CD4-positive, alpha-beta memory T cell (primary cell): ENCODE measurements at regions not wholly inside any gene's neighbourhood (a gene's known extent, or its start where the extent isn't known, plus 50 kb on each side); places are given as distances from the start of the nearest gene placed in this dataset.
"Not testable (repeated sequence)": the region's sequence is repeated elsewhere in the genome, so short reads cannot be mapped to it uniquely, and the experiment has no call there.

ENCODE experiments used
- CTCF ChIA-PET: fragments of 350-600 bp; sonication (Branson Sonifier 250); formaldehyde crosslinking; loops from one replicate; lab custom pipeline; 2021; ENCODE audit warnings: inconsistent platforms; ENCODE audit not compliant: partially characterized antibody; lab: Charles Lee
- POLR2A ChIA-PET: fragments of 350-600 bp; sonication (Branson Sonifier 250); formaldehyde crosslinking; loops from one replicate; lab custom pipeline; 2021; ENCODE audit not compliant: partially characterized antibody; lab: Charles Lee
- DNase-seq, 5 donors: peaks; one replicate each; pipeline versions ENCODE4 v3.0.0 to v3.0.0-alpha.2; 2020 to 2022; ENCODE audit warnings: mixed read lengths in 1 of 5
- H3K27ac ChIP-seq: one replicate; pipeline ENCODE4 v1.7.0; 2013; ENCODE audit warnings: low read depth, low read length
- H3K27me3 ChIP-seq: 2 replicates; pipeline ENCODE4 v1.7.0; 2013; ENCODE audit warnings: mild to moderate bottlenecking, low read length, moderate library complexity; ENCODE audit not compliant: insufficient read depth
- H3K36me3 ChIP-seq: 2 replicates; pipeline ENCODE4 v1.7.0; 2013; ENCODE audit warnings: mild to moderate bottlenecking, low read length, moderate library complexity; ENCODE audit not compliant: insufficient read depth
- H3K4me1 ChIP-seq: 2 replicates; pipeline ENCODE4 v1.7.0; 2013; ENCODE audit warnings: mild to moderate bottlenecking, low read length, moderate library complexity; ENCODE audit not compliant: insufficient read depth
- H3K4me3 ChIP-seq, 2 donors: one replicate each; pipeline ENCODE4 v1.7.0; 2013; ENCODE audit warnings: low read length in 2 of 2, mild to moderate bottlenecking in 1 of 2
- H3K9me3 ChIP-seq, 2 donors: one replicate each; pipeline ENCODE4 v1.7.0; 2013; ENCODE audit warnings: low read length in 2 of 2, control low read depth in 1 of 2; ENCODE audit not compliant: control insufficient read depth in 1 of 2
- H3K27ac Mint-ChIP-seq, 7 donors: one replicate each; pipeline ENCODE4 v1.8.0; 2020 to 2021; ENCODE audit warnings: mixed read lengths in 7 of 7, mild to moderate bottlenecking in 6 of 7, inconsistent platforms in 3 of 7, moderate library complexity in 3 of 7
- H3K27me3 Mint-ChIP-seq, 2 donors: one replicate each; pipeline ENCODE4 v1.8.0; 2020 to 2021; ENCODE audit warnings: mixed read lengths in 2 of 2
- H3K36me3 Mint-ChIP-seq, 2 donors: one replicate each; pipeline ENCODE4 v1.8.0; 2020 to 2021; ENCODE audit warnings: mixed read lengths in 2 of 2, inconsistent platforms in 1 of 2, mild to moderate bottlenecking in 1 of 2
- H3K4me1 Mint-ChIP-seq, 4 donors: one replicate each; pipeline ENCODE4 v1.8.0; 2020 to 2021; ENCODE audit warnings: mixed read lengths in 4 of 4, mild to moderate bottlenecking in 1 of 4
- H3K4me3 Mint-ChIP-seq, 8 donors: one replicate each; pipeline ENCODE4 v1.8.0; 2020 to 2021; ENCODE audit warnings: mixed read lengths in 8 of 8, mild to moderate bottlenecking in 7 of 8, moderate library complexity in 6 of 8, inconsistent platforms in 3 of 8
- H3K9me3 Mint-ChIP-seq, 8 donors: one replicate each; pipeline ENCODE4 v1.8.0; 2020 to 2021; ENCODE audit warnings: mixed read lengths in 8 of 8, mild to moderate bottlenecking in 5 of 8, inconsistent platforms in 3 of 8, moderate library complexity in 1 of 8
- intact Hi-C: fragments of 100-400 bp; cut with micrococcal nuclease; formaldehyde crosslinking; loops from one replicate; pipeline ENCODE4 v1.15.1; 2023

- no peaks in the 10 kb centered on the region for H3K4me1 Mint-ChIP-seq
- H3K4me3 Mint-ChIP-seq, result no peak overlapping the region
- no peaks in the 10 kb centered on the region for H3K36me3 Mint-ChIP-seq
- H3K4me1 ChIP-seq, result no peaks in the 10 kb centered on the region
- ChIA-PET CTCF (no interaction called here), POLR2A (no interaction called here)
- H3K9me3 Mint-ChIP-seq, result peaks cover 0 to 2% (median 0%) of the 10 kb centered on the region in 8 donors
- no peaks in the 10 kb centered on the region for H3K9me3 ChIP-seq
- no peaks in the 10 kb centered on the region for H3K36me3 ChIP-seq
- intact Hi-C loops, result no loop called here
- H3K4me3 ChIP-seq, result no peak overlapping the region
- DNase-seq, result no peak
- H3K27ac ChIP-seq, result no peak overlapping the region
- peaks cover 1 to 15% of the 10 kb centered on the region in 2 donors for H3K27me3 Mint-ChIP-seq
- no peaks in the 10 kb centered on the region for H3K27me3 ChIP-seq
- H3K27ac Mint-ChIP-seq, result no peak overlapping the region
Observed at GRCh38 chr6:3614918-3615317, 136.6 kb downstream of the PXDC1 start.

GRCh38 chr6:3613565-3613964 lies 137.9 kb downstream of the PXDC1 start:
- H3K27me3 Mint-ChIP-seq, result peaks cover 1 to 18% of the 10 kb centered on the region in 2 donors
- CTCF ChIA-PET, H3K4me1 ChIP-seq, H3K36me3 Mint-ChIP-seq, H3K27me3 ChIP-seq, DNase-seq, H3K4me1 Mint-ChIP-seq, H3K27ac Mint-ChIP-seq, H3K4me3 Mint-ChIP-seq, H3K9me3 ChIP-seq, H3K9me3 Mint-ChIP-seq, H3K27ac ChIP-seq, intact Hi-C loops, POLR2A ChIA-PET, H3K4me3 ChIP-seq, H3K36me3 ChIP-seq: not testable (repeated sequence)

GRCh38 chr6:3612341-3613041 lies 139.0 kb downstream of the PXDC1 start:
- Mint-ChIP-seq H3K9me3 (peaks cover 0 to 2% (median 0%) of the 10 kb centered on the region in 8 donors), H3K27me3 (peaks cover 1 to 18% of the 10 kb centered on the region in 2 donors), H3K4me3 (no peak overlapping the region), H3K4me1 (no peaks in the 10 kb centered on the region), H3K36me3 (no peaks in the 10 kb centered on the region), H3K27ac (no peak overlapping the region)
- Histone ChIP-seq H3K36me3 (no peaks in the 10 kb centered on the region), H3K4me3 (no peak overlapping the region), H3K27ac (no peak overlapping the region), H3K9me3 (no peaks in the 10 kb centered on the region), H3K27me3 (no peaks in the 10 kb centered on the region), H3K4me1 (no peaks in the 10 kb centered on the region)
- POLR2A ChIA-PET, result no interaction called here
- CTCF ChIA-PET, result no interaction called here
- intact Hi-C loops, result no loop called here
- DNase-seq, result no peak

DNA sequence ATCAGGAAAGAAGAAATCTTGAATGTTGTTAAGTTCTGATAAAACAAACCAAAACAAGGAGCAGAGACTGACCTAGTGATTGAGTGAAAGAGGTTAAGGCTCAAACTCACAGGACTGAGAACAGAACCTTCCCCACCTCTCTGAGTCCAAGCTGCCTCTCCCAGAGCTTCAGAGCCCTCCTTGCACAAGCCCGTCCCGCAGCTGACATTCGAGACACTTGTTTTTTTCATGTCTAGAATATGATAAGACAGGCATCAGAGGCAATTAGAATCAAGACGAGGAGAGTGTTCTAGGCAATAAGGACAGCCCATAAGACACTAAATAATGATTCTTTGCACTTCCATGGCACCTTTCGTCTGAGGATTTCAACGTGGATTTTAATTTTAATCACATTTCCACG lies 140.6 kb downstream of the PXDC1 start:
- Histone ChIP-seq H3K4me1 (no peaks in the 10 kb centered on the region), H3K27me3 (no peaks in the 10 kb centered on the region), H3K4me3 (no peak overlapping the region), H3K27ac (no peak overlapping the region), H3K36me3 (no peaks in the 10 kb centered on the region), H3K9me3 (no peaks in the 10 kb centered on the region)
- Mint-ChIP-seq H3K4me1 (no peaks in the 10 kb centered on the region), H3K27ac (no peak overlapping the region), H3K9me3 (peaks cover 0 to 3% (median 0%) of the 10 kb centered on the region in 8 donors), H3K4me3 (no peak overlapping the region), H3K36me3 (no peaks in the 10 kb centered on the region), H3K27me3 (peaks cover 4 to 20% of the 10 kb centered on the region in 2 donors)
- ChIA-PET POLR2A (no interaction called here), CTCF (no interaction called here)
- intact Hi-C loops, result no loop called here
- DNase-seq, result no peak

DNA sequence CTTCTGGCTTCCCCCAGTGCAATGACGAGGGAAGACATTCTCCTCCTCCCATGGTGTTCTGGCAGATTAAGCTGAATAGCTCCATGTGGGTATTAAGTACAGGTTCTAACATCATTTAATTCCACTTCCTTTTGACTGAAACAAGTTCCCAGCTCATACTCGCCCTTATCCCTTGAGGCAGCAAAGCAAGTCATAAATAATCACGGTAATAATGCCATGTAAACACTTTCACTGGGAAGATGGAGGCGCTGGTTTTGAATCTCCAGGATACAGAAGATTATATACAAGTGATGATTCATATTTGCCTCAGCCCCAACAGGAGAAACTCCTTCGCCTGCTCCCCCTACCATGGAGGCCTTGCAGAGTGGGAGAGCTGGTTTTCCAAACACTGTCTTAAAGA lies 141.3 kb downstream of the PXDC1 start:
- no peak for DNase-seq
- peaks cover 4 to 23% of the 10 kb centered on the region in 2 donors for H3K27me3 Mint-ChIP-seq
- ChIA-PET POLR2A (no interaction called here), CTCF (no interaction called here)
- no peak overlapping the region for H3K27ac Mint-ChIP-seq
- no peaks in the 10 kb centered on the region for H3K36me3 ChIP-seq
- H3K4me3 Mint-ChIP-seq, result no peak overlapping the region
- no peak overlapping the region for H3K4me3 ChIP-seq
- H3K9me3 Mint-ChIP-seq, result peaks cover 0 to 3% (median 0%) of the 10 kb centered on the region in 8 donors
- H3K36me3 Mint-ChIP-seq, result no peaks in the 10 kb centered on the region
- no peaks in the 10 kb centered on the region for H3K9me3 ChIP-seq
- no peaks in the 10 kb centered on the region for H3K4me1 Mint-ChIP-seq
- no peaks in the 10 kb centered on the region for H3K4me1 ChIP-seq
- H3K27me3 ChIP-seq, result no peaks in the 10 kb centered on the region
- intact Hi-C loops, result no loop called here
- no peak overlapping the region for H3K27ac ChIP-seq

DNA sequence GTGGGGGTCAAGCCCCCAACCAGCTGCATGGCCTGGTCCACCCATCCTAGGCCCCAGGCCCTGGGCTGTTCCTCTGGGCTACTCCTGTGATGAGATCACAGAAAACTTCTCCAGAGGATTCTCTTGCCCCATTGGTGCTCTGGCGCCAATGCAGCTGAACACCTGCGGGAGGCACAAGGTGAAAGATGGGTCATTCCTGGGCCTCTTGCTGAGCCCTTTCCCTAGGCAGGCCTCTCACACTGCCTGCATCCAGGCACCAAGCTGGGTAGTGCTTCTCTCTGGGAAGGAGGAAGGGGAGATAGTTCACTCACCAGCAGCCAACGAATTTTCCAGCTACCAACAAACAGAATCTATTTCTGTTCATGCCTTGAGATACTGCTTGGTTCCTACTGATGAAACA lies 142.1 kb downstream of the PXDC1 start:
- CTCF ChIA-PET, result interaction anchor here (0.5 kb wide), 1 partner anchor 330 kb away, joined by 4 read pairs; no protein-coding TSS in a partner anchor
- H3K4me3 ChIP-seq, result no peak overlapping the region
- intact Hi-C loops, result no loop called here

GRCh38 chr6:3608159-3608558 lies 143.4 kb downstream of the PXDC1 start:
- Histone ChIP-seq H3K36me3 (no peaks in the 10 kb centered on the region), H3K4me3 (no peak overlapping the region), H3K4me1 (no peaks in the 10 kb centered on the region), H3K9me3 (no peaks in the 10 kb centered on the region), H3K27me3 (no peaks in the 10 kb centered on the region), H3K27ac (no peak overlapping the region)
- intact Hi-C loops, result no loop called here
- no peak overlapping the region for H3K4me3 Mint-ChIP-seq
- H3K36me3 Mint-ChIP-seq, result no peaks in the 10 kb centered on the region
- ChIA-PET CTCF (no interaction called here), POLR2A (no interaction called here)
- H3K27me3 Mint-ChIP-seq, result peaks cover 7 to 25% of the 10 kb centered on the region in 2 donors
- no peak overlapping the region for H3K27ac Mint-ChIP-seq
- peaks cover 0 to 2% (median under 1%) of the 10 kb centered on the region in 4 donors for H3K4me1 Mint-ChIP-seq
- peaks cover 0 to 11% (median 4%) of the 10 kb centered on the region in 8 donors for H3K9me3 Mint-ChIP-seq
- no peak for DNase-seq

More for the DNA sequence above, 142.1 kb downstream of the PXDC1 start:
- POLR2A ChIA-PET, result no interaction called here
- no peak for DNase-seq
- Mint-ChIP-seq H3K4me1 (no peaks in the 10 kb centered on the region), H3K9me3 (peaks cover 0 to 3% (median 0%) of the 10 kb centered on the region in 8 donors), H3K27me3 (peaks cover 4 to 28% of the 10 kb centered on the region in 2 donors), H3K4me3 (no peak overlapping the region), H3K36me3 (no peaks in the 10 kb centered on the region), H3K27ac (no peak overlapping the region)
- H3K27ac ChIP-seq, result no peak overlapping the region
- H3K4me1 ChIP-seq, result no peaks in the 10 kb centered on the region
- no peaks in the 10 kb centered on the region for H3K27me3 ChIP-seq
- H3K36me3 ChIP-seq, result no peaks in the 10 kb centered on the region
- no peaks in the 10 kb centered on the region for H3K9me3 ChIP-seq
